ENCODE measurements at regions not wholly inside any gene's neighbourhood (a gene's known extent, or its start where the extent isn't known, plus 50 kb on each side); places are given as distances from the start of the nearest gene placed in this dataset.
"Not testable (repeated sequence)": the region's sequence is repeated elsewhere in the genome, so short reads cannot be mapped to it uniquely, and the experiment has no call there.

- no peak for DNase-seq
Observed at GRCh38 chr5:158245513-158245912, 386.6 kb upstream of the CLINT1 start.

GRCh38 chr5:158244882-158245281 is 385.9 kb upstream of the CLINT1 start:
- no peak for DNase-seq

- DNase-seq, result no peak
Observed at GRCh38 chr5:158236511-158237335, 377.8 kb upstream of the CLINT1 start.

- DNase-seq, result no peak
Observed at GRCh38 chr5:158235159-158235547, 376.2 kb upstream of the CLINT1 start.

- no peak for DNase-seq
Observed at GRCh38 chr5:158234323-158235158, 375.6 kb upstream of the CLINT1 start.

GRCh38 chr5:158233735-158234322 is 374.9 kb upstream of the CLINT1 start:
- DNase-seq, result no peak

GRCh38 chr5:158227314-158227713 is 368.4 kb upstream of the CLINT1 start:
- not testable (repeated sequence) for DNase-seq

GRCh38 chr5:158226496-158226895 is 367.6 kb upstream of the CLINT1 start:
- no peak for DNase-seq

- no peak for DNase-seq
Observed at GRCh38 chr5:158224253-158224652, 365.3 kb upstream of the CLINT1 start.

- no peak for DNase-seq
Observed at GRCh38 chr5:158223054-158223600, 364.2 kb upstream of the CLINT1 start.

- DNase-seq, result no peak
Observed at GRCh38 chr5:158212917-158213316, 354.0 kb upstream of the CLINT1 start.

- no peak for DNase-seq
Observed at GRCh38 chr5:158212237-158212636, 353.3 kb upstream of the CLINT1 start.

- DNase-seq, result no peak
Observed at GRCh38 chr5:158209219-158209908, 350.4 kb upstream of the CLINT1 start.

GRCh38 chr5:158207733-158208132 is 348.8 kb upstream of the CLINT1 start:
- DNase-seq, result no peak

GRCh38 chr5:158205992-158206391 is 347.0 kb upstream of the CLINT1 start:
- DNase-seq, result no peak

GRCh38 chr5:158203261-158203660 is 344.3 kb upstream of the CLINT1 start:
- DNase-seq, result peak in 1 of 2 experiments; percentile 1

GRCh38 chr5:158202801-158203200 is 343.9 kb upstream of the CLINT1 start:
- no peak for DNase-seq

GRCh38 chr5:158200619-158201018 is 341.7 kb upstream of the CLINT1 start:
- DNase-seq, result no peak

- DNase-seq, result no peak
Observed at GRCh38 chr5:158198636-158199035, 339.7 kb upstream of the CLINT1 start.

- DNase-seq, result no peak
Observed at GRCh38 chr5:158195416-158196210, 336.7 kb upstream of the CLINT1 start.

GRCh38 chr5:158194561-158194976 is 335.6 kb upstream of the CLINT1 start:
- DNase-seq, result no peak

- DNase-seq, result not testable (repeated sequence)
Observed at GRCh38 chr5:158193395-158193794, 334.4 kb upstream of the CLINT1 start.
